A673 (cell line): ENCODE measurements at regions not wholly inside any gene's neighbourhood (a gene's known extent, or its start where the extent isn't known, plus 50 kb on each side); places are given as distances from the start of the nearest gene placed in this dataset.

ENCODE experiments used
- CTCF ChIP-seq: fragments of 300-800, 200-600 bp; sonication (generic); conservative IDR thresholded peaks from 2 replicates; pipeline ENCODE4 v1.5.1; 2017; ENCODE audit warnings: low read depth, mild to moderate bottlenecking, antibody characterized with exemption, low read length, moderate library complexity, mixed read lengths
- EZH2 ChIP-seq: fragments of 200-600 bp; sonication (generic); IDR thresholded peaks from 2 replicates; pipeline ENCODE4 v1.6.1; 2017; ENCODE audit warnings: borderline replicate concordance, low read depth, mild to moderate bottlenecking, mixed read lengths, antibody characterized with exemption, low read length; ENCODE audit not compliant: poor library complexity, severe bottlenecking

DNA sequence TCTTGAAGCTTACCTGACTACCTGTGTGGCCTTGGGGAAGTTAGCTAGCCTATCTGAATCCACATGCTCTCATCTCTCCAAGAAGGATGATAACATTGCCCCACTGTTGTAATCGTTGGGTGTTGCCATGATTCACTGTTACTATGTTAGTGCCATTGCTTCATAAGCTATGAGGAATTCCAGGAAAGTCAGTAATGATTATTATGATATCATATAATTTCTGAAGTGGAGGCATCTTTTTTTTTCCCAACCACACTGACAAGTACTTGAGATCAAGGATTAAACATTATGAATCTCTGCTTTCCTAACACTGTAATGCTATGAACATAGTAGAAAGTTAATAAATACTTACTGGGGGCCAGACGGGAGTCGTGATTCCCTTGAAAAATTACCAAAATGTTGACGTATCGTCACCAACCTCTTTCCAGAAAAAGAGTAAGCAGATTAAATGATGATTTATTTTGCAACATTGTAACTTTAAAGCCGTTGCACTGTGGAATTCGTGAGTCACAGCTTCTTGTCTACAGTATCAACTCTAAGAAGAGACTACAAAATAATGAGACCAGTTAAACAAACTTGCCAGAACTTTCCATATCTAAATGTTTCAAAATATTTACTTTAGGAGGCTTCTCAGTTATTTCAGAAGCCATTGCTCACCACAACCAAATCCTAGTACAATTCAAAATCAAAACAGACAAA is 459.9 kb downstream of the PIK3C3 start:
- no peak for TF ChIP-seq CTCF
- TF ChIP-seq EZH2 = no peak
